T-helper 1 cell treated with Interleukin-12 subunit alpha and Interleukin-12 subunit beta and Interleukin-4 antibody, amounts not matched to agents 30 ng/mL and 1 ng/mL, for 36 hours (primary cell): ENCODE measurements at regions not wholly inside any gene's neighbourhood (a gene's known extent, or its start where the extent isn't known, plus 50 kb on each side); places are given as distances from the start of the nearest gene placed in this dataset.
"Not testable (repeated sequence)": the region's sequence is repeated elsewhere in the genome, so short reads cannot be mapped to it uniquely, and the experiment has no call there.

Source experiments
- intact Hi-C: fragments of 100-400 bp; cut with micrococcal nuclease; formaldehyde crosslinking; loops from one replicate; pipeline ENCODE4 v1.15.1; 2024

DNA sequence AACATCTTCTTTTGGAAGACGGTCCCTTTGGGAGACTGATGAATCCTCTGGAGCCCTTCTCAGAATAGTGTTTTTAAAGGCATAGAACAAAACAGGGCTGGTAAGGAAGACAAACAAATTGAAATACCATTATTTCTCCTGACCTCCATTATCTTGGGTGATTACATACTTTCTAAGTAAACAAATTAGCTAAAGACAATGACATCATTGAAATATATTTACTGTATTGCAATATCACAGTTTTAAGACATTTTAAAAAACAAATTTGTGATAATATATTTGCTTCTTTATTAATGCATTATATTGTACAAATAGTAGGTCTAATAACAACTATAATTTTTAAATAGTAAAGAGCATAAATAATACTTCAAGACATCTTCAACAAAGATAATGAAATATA is 152.2 kb upstream of the CDK1 start:
- intact Hi-C loops, result loop anchor here (5.0 kb wide), 1 partner anchor 79 kb away; no protein-coding TSS in a partner anchor

DNA sequence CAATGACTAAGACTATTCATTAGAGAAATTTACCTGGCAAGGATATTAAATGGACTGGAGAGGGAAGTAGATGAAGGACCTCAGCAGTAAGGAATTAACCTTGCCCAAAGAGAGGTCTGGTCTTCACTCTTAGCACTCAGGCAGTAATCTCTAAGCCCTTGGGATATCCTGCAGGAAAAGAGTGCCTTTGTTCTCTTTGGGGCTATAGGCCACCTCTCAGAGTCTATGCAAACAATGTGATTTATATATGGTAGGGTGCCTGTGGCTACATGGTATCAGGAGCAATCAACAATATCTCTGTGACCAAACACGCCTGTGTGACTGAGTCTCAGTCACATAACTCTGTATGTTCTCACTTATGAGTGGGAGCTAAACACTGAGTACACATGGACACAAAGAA is 154.7 kb upstream of the CDK1 start:
- intact Hi-C loops, result no loop called here

DNA sequence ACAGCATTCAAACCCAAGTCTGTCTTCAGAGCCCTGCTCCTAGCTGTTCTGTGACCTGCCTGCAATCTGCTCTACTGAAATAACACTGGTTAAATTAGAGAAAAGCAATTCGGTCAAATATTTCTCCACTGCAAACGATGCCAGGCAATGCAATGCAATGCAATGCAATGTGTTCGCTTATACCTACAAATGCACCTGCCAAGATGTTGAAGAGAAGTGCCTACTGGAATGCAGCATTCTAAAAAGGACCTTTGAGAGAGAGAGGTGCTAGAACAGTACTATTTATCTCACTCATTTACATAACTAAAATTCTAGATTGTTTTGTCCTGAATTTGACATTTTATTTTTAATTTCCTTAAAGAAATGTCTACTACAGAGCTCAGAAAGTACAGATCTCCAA is 157.3 kb upstream of the CDK1 start:
- intact Hi-C loops, result no loop called here

DNA sequence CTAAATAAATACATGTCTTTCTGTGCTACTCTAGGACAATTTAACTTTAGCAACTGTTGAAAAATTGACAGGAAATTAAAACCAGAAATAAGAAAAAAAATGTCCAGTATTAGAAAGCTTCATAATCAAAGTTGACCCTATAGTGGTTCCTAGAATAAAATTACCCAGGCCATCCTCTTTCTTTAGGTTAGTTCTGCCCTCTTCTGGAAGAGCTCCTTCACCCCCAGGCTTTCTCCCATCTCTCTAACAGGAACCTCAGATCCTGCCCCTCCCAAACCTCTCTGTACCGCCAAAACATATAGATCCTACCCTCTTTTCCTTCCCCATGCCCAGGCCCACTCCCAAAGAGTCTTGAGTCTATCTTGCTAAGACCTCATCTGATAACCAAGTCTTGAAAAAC is 159.4 kb upstream of the CDK1 start:
- intact Hi-C loops, result no loop called here

DNA sequence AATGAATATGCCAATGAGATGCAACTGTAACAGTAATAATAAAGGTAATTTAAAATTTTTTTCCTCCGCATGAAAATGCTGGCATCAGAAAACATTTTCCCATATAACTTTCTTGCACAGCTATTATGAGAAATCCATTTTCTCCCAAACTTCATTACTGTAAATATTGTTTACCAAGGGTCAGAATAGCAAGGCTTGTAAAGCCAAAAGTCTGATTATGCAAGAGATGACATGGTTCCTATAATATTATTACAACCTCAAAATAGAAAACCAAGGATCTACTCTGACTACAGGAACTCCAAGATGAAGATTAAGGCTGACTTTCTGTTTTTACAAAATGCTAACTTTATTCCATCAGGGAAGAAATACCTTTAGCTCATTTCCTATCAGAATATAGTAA is 162.7 kb upstream of the CDK1 start:
- intact Hi-C loops, result no loop called here

DNA sequence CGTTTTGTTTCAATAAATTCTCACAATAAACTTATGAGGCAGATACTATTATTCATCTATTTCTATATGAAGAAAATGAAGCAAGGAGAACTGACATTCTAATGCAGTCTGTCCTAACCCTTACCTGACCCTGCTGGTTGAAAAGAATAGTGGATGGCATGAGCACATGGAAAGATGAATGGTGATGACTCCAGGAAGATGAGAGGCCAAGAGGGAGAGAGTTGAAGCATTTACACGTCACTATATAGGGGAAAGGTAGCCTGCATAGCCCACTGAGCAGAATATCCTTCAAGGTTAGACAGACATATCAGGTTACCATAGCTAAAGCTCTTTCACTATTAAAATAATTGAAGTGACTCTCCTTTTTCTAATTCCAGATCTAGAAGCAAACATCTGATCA is 163.9 kb upstream of the CDK1 start:
- intact Hi-C loops, result no loop called here

DNA sequence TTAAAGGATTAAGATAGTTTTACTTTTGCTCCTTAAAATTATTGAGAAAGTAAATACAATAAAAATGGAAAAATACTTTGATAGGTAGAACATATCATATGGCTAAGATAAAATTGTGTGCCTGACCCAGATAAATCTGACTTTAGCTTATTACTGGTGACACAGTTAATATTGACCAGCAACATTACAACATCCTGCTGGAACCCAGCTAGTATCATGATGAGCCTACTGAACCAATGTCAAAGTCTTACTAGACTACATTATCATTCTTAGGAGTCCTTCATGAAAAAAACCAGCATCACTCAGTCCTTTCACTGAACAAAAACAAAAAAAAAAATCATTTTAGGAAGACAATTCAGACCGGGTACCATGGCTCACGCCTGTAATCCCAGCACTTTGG is 164.8 kb upstream of the CDK1 start:
- intact Hi-C loops, result no loop called here

DNA sequence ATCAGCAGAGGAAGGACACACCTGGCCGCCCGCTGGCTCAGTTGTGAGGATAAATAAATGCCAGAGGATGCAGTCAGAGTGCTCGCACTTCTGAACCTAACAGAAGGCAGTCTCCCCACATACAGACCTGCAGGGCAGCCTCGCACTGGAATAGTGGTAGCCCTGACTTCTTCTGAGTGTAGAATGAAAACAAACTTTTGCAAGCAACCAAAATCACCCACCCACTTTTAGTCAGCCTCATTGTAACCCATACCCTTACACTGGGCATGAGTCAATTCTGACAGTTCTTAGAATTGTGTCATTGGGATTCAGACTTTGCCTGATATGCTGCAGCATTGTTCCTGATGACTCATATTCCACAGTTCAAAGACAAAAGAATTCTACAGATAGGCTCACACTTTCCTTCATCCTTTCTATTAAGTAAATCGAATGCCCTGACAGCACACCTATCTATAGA is 167.0 kb upstream of the CDK1 start:
- intact Hi-C loops, result no loop called here

DNA sequence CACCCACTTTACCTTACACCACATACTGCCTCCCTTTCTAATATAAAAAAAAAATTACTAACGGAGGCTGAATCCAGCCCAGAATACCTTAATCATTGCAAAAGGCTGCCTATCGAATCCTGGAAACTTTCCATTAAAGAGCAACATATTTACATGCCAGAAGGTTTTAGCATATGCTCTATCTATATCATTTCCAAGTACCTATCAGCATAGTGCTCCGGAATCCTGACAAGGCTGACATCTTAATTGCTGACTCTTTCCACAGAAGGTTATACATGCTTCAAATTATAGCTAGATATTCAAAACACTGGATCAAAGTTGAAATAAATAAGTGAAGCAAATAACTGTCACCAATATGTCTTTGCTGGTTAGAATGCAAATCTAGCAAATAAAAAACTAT is 170.9 kb upstream of the CDK1 start:
- intact Hi-C loops, result loop anchor here (2.0 kb wide), 1 partner anchor 15 kb away; no protein-coding TSS in a partner anchor

DNA sequence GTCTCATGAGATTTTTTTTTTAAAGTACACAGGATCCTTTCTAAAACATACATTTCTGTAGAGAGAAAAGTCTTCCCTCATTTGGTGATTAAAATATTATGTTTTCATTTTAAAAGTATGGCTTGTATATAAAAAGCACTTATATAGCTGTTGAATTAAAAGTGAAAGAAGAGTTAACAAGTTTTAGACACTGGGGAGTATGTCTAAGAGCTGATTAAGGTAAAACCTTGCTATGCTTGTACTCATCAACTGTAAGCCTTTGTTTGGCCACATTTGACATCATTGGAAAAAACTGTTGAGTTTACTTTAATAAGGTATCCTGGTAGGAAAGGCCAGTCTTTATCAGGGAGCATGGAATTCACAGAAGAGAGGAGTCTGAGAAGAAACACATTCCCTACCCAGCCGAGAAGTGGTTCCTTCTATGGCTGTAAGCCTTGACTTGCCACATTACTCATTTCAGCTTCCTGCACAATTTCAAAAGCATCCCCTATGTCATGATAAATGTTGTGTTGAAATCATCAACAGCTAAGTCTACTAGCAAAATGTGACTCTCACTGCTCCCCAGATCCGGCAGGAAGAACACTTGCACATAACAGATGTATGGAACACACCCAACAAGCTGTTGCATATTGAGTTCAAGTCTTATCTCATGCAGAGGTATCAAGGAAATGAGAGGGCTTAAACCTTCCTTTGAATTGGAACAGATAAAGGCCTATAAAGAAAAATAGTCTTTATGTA is 171.8 kb upstream of the CDK1 start:
- intact Hi-C loops, result loop anchor here (2.0 kb wide), 1 partner anchor 14 kb away; no protein-coding TSS in a partner anchor

DNA sequence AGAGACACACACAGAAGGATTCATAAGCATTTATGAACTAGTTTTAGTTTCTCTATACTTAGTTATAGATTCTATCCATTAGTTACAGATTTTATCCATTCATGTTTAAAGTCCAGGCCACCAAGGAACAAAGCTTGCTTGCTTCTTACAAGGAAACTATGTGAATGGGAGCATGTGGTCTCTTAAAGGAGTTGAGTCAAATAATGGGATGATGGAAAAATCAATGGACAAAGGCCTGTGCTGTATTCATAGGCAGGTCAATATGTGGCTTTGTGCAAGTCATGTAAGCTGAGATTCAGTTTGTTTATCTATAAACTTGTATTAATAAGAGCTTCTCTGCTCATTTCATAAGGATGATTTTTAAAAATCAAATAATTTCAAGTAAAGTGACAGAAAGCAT is 172.8 kb upstream of the CDK1 start:
- intact Hi-C loops, result no loop called here

DNA sequence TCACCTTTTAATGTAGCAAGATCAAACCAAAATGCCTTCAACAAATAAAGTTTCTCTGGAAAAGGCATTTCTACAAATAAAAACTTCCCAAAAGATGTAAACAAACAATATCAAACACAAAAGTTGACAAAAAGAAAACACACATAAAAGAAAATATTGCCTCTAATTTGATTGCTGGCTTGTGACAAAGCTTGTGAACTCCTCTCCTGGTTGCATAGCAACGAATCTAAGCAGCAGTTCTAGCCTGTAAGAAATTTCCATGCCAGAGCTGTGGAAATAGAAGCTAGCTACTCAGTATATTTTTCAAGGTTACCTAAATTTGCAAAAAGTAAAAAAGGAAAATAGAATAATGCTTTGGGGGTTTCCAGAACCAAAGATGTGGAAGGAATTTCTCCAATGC is 173.9 kb upstream of the CDK1 start:
- intact Hi-C loops, result no loop called here

DNA sequence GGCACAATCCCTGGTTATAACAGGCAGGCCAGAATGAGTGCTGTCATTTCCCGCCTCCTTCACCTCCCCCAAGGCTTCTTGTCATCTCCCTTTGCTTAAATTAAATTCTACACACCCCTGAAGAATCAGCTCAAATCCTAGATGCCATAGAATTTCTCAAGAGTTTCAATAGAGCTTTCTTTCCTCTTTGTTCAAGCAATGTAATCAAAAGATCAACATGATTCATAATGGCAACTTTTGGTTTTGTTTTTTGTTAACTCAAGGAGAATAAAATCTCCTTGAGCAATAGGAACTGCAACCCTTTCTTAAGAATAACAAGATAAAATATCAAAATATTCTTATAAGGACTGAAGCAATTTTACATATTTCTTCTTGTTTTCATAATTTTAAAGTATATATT is 180.8 kb upstream of the CDK1 start:
- intact Hi-C loops, result loop anchor here (1.0 kb wide), 2 partner anchors 12 to 24 kb away; no protein-coding TSS in a partner anchor

DNA sequence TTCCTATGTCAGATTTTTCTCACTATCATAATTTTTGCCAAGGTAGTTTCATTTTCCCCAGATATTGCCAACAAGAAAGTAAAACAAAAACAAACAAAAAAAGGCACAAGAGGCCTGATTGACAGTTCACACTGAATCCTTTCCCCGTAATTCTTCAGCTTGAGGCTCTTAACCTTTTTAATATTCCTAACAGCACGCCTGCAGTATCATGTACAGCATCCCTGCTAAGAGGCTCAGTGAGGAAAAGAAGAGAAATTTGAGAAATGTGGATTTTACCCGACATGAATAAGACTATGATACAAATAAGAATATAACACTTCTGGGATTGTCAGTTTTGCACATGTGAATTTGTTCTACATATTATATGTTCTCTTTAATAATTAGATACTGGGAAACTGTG is 182.4 kb upstream of the CDK1 start:
- intact Hi-C loops, result no loop called here

DNA sequence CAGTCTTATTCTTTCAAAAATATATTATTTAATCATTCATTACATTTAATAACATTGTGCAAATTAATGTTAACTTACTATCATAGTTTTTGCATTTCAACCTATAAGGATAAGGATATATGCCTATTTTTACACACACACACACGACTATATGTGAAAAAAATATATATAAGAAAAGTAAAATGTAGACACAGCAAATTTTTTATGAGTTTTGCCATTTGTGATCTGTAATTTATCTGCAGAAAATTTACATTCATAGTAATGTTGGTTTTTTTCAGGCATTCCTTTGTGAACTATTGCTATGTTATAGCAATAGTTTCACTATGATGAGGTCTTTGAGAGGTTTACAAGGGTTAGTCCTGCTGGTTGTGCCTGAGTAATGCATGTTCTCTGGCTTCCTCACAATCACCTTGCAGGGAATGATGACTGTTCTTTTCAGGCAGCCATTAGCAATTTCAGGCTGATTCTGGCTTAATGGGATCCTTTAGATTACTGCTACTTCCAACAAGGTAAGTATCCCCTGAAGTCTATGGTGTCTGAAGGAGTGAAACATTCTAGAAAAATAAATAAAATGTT is 183.7 kb upstream of the CDK1 start:
- intact Hi-C loops, result no loop called here

DNA sequence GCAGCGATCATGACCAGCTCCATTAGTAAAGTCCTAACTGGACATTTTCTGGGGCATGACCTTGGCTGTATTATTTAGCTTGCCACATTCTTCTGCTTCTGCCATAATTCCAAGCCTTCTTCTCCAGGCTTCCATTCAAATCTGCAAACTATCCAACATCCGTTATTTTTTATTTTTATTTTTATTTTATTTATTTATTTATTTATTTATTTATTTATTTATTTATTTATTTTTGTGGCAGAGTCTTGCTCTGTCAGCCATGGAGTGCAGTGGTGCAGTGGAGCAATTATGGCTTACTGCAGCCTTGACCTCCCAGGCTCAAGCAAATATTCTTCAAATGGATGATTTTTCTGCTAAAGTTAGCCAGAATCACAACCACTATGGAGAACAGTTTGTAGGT is 187.2 kb upstream of the CDK1 start:
- intact Hi-C loops, result no loop called here

DNA sequence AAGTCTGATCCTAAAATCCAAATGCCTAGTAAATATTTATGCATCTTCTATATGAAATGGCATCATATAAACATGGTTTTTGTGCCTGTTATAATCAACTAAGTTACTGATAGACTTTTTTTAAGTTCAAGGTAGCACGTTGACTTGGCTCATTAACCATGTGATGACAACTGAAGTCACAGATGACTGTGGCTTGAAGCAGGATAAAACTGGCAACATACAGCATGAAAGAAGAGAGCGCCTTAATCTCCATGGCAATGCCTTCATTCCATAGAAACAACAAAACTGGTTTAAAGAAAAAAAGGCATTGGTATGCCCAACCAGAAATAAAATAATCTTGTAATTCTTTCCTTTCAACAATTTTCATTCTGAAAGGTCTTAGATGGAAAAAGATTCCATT is 188.9 kb upstream of the CDK1 start:
- intact Hi-C loops, result no loop called here

DNA sequence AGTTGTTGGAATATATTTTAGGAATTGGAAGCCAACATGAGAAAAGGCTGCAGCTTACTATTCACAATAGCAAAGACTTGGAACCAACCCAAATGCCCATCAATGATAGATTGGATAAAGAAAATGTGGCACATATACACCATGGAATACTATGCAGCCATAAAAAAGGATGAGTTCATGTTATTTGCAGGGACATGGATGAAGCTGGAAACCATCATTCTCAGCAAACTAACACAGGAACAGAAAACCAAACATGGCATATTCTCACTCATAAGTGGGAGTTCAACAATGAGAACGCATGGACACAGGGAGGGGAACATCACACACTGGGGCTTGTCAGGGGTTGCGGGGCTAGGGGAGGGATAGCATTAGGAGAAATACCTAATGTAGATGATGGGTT is 192.1 kb upstream of the ANK3 start:
- intact Hi-C loops, result not testable (repeated sequence)

DNA sequence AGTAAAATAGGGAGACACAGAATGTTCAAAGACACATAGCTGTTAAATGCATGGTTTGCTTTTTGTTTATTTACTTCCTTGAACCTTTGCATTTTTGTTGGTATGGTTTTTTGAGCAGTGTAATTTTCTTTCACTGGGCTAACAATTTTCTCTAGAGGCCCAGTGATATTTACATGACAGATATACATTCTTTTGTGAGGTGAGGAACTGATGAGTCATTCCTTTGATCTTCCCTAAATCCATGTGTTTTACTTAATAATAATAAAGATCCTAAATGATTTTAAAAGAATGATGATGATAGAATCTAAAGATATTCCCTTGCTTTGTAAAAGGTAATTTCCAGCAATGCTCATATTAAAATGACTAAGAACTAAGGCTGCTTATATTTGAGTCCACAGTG is 188.5 kb upstream of the ANK3 start:
- intact Hi-C loops, result loop anchor here (10.0 kb wide), 1 partner anchor 693 kb away; no protein-coding TSS in a partner anchor

DNA sequence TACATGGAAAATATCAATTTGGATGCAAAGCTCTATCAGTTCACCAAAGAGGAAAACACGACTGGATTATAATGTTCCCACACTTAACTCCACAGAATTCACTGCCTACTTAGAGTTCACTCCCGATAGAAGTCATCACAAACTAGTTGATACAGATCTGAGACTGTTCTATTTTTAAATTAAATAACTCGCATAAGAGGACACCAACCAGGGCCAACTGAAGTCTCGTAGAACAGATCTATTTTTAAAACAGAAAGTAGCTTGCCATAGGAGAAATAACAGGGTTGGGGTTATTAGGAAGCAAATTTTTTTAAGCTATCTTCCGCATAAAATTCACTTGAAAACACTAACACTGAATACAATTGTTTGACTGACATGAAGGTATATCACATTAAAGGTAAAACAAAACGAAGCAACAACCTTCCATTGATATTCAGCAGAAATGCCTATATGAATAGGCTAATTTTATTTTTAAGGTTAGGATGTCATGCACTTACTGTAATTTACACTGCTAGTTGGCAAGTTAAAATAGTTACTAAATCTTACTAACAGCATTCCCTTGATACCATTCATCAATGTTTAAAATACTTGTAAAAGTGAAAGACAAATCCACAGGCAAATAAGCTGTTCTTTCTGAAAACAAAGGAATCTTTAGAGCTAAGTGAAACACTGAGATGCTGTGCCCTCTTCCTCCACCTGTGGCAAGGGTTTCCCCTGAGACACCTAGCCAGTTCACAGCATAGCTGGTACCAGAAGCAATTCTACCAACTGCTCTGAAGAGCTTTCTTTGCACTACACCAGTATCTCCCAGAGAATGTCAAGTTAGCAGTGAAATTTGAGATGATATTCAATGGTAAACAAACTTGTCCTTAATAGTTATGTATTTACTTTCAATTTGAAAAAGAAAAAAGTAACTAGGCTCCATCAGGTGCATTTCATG is 186.7 kb upstream of the ANK3 start:
- intact Hi-C loops, result loop anchor here (10.0 kb wide), 1 partner anchor 692 kb away; no protein-coding TSS in a partner anchor

DNA sequence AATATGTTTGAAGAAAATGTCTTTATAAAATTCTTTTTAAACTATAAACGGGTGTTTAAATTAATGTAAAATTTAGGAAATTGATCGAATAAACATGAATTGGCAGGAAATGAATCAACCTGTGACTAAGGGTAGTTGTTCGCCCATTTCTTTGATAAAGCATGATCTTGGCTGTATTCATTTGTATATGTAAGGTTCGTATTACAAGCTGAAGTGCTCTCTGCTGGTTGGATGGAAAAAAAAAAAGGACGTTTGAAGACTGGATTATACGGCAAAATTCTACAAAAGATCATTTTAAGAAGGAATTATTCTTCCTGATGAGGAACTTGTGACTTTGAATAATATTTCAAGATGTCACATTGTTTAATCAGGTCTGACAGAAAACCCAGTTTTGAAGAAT is 185.4 kb upstream of the ANK3 start:
- intact Hi-C loops, result loop anchor here (10.0 kb wide), 1 partner anchor 690 kb away; no protein-coding TSS in a partner anchor

DNA sequence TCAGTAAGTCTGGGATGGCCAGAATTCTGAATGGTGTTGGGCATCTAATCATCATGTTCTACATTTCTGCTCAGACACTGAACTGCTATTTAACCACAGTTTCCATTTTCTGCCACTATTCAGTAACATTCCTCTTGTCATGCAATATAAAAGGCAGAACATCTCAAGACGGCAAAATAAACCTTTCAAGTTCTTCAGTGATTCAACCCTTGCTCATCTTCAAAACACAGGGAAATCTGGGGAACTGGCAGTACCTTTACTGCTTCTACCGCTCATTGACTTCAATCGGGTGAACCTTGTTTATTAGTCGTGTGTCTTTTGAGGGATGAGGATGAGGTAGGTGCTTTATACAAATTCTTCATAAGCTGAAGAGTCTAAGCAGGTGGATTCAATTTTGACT is 184.7 kb upstream of the ANK3 start:
- intact Hi-C loops, result loop anchor here (5.0 to 10.0 kb wide), 3 partner anchors 133 to 690 kb away; no protein-coding TSS in a partner anchor
